Mesothelial cell of epicardium (in vitro differentiated cells): ENCODE measurements at regions not wholly inside any gene's neighbourhood (a gene's known extent, or its start where the extent isn't known, plus 50 kb on each side); places are given as distances from the start of the nearest gene placed in this dataset.
A peak's percentile ranks its signal among the peaks of the same experiment; 100 is the strongest.

Experiments
- DNase-seq, 2 experiments: peaks; one replicate each; pipeline ENCODE4 v3.0.0; 2021; ENCODE audit warnings: low spot score in 2 of 2; ENCODE audit not compliant: unreplicated experiment in 2 of 2
- H3K27ac Mint-ChIP-seq: 2 replicates; pipeline ENCODE4 v1.8.0; 2021; ENCODE audit warnings: mixed read lengths
- H3K27me3 Mint-ChIP-seq: 2 replicates; pipeline ENCODE4 v1.8.0; 2021; ENCODE audit warnings: low read depth, mixed read lengths
- H3K36me3 Mint-ChIP-seq: 2 replicates; pipeline ENCODE4 v1.8.0; 2021; ENCODE audit warnings: mixed read lengths
- H3K4me1 Mint-ChIP-seq: 2 replicates; pipeline ENCODE4 v1.8.0; 2021; ENCODE audit warnings: mixed read lengths
- H3K4me3 Mint-ChIP-seq: 2 replicates; pipeline ENCODE4 v1.8.0; 2021; ENCODE audit warnings: mild to moderate bottlenecking, moderate library complexity, mixed read lengths
- H3K9me3 Mint-ChIP-seq: 2 replicates; pipeline ENCODE4 v1.8.0; 2021; ENCODE audit warnings: mixed read lengths
- TF ChIP-seq, protein P1 (sequence below): fragments of 200-600 bp; sonication (generic); IDR thresholded peaks from one replicate; pipeline ENCODE4 v1.5.0; 2021; ENCODE audit warnings: antibody characterized with exemption; ENCODE audit not compliant: unreplicated experiment

DNA sequence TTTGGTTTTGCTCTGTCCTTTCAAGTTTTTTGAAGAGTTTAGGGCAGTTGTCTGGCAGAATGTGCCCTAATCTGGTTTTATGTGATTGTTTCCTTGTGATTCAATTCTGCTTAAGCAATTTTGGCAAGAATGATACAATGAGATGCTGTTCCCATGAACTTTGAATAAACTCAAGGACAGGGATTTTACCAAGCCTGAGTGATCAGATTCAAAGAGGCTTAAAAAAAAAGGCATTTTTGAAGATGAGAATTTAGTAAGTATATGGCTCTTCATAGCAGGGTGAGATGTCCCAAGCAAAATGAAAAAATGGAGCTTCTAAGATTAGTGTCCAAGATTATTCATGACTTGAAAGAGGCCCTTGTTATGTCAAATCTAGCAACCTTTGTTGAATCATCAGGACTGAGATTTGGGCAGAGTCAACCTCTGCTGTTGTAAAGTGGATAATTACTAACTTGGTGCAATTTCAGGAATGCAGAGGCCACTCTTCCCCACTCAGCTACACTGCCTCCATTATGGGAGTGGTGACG lies 180.6 kb upstream of the NUDT4 start:
- Mint-ChIP-seq H3K27ac (peak overlapping the region; percentile 10), H3K36me3 (peaks cover 5% of the 10 kb centered on the region), H3K4me1 (peaks cover 46% of the 10 kb centered on the region), H3K27me3 (no peaks in the 10 kb centered on the region), H3K9me3 (peaks cover 8% of the 10 kb centered on the region), H3K4me3 (no peak overlapping the region)
- DNase-seq: no peak
- TF ChIP-seq, protein P1, sequence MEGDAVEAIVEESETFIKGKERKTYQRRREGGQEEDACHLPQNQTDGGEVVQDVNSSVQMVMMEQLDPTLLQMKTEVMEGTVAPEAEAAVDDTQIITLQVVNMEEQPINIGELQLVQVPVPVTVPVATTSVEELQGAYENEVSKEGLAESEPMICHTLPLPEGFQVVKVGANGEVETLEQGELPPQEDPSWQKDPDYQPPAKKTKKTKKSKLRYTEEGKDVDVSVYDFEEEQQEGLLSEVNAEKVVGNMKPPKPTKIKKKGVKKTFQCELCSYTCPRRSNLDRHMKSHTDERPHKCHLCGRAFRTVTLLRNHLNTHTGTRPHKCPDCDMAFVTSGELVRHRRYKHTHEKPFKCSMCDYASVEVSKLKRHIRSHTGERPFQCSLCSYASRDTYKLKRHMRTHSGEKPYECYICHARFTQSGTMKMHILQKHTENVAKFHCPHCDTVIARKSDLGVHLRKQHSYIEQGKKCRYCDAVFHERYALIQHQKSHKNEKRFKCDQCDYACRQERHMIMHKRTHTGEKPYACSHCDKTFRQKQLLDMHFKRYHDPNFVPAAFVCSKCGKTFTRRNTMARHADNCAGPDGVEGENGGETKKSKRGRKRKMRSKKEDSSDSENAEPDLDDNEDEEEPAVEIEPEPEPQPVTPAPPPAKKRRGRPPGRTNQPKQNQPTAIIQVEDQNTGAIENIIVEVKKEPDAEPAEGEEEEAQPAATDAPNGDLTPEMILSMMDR: no peak

DNA sequence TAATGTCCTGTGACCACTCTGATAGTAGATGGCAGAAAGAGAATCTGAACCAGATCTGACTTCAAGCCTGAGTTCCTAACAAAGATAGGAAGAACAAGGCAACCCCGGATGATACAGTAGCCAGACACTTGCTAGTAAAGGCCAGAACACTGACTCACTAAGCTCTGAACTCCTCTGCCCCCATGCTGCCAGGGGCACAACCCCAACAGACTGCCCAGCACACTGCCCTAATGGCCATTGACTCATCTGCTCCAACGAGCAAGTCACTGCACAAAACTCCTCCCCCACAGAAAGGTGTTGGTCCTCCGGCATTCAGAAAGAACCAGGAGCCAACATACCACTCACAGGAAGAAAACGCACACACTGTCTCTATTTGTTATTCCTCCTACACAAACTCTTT lies 179.6 kb upstream of the NUDT4 start:
- no peaks in the 10 kb centered on the region for H3K27me3 Mint-ChIP-seq
- TF ChIP-seq, protein P1: no peak
- H3K4me1 Mint-ChIP-seq: peaks cover 51% of the 10 kb centered on the region
- peaks cover 8% of the 10 kb centered on the region for H3K9me3 Mint-ChIP-seq
- no peak overlapping the region for H3K4me3 Mint-ChIP-seq
- H3K36me3 Mint-ChIP-seq: peaks cover 5% of the 10 kb centered on the region
- peak overlapping the region; percentile 28 for H3K27ac Mint-ChIP-seq
- DNase-seq: no peak

DNA sequence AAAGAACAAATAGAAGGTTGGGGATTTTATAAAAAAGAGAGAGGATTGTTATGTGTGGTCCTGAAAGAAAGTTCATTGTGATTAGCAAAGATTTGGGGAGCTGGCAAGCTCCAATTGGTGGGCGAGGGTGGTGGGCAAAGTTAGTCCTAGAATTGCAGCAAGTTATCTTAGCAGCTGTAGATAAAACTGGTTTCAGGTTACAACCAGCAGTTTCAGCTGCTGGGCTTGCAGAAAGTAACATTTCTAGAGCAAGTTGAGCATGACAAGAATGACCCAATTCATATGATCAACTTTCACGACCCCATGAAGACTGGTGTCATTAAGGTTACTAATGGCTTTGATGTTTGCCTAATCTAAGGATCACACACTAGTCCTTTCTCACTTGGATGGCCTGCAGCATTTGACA lies 177.9 kb upstream of the NUDT4 start:
- no peak for DNase-seq
- TF ChIP-seq, protein P1: no peak
- Mint-ChIP-seq H3K27ac (peak overlapping the region; percentile 36), H3K27me3 (no peaks in the 10 kb centered on the region), H3K36me3 (no peaks in the 10 kb centered on the region), H3K4me1 (peaks cover 61% of the 10 kb centered on the region), H3K9me3 (no peaks in the 10 kb centered on the region), H3K4me3 (no peak overlapping the region)

DNA sequence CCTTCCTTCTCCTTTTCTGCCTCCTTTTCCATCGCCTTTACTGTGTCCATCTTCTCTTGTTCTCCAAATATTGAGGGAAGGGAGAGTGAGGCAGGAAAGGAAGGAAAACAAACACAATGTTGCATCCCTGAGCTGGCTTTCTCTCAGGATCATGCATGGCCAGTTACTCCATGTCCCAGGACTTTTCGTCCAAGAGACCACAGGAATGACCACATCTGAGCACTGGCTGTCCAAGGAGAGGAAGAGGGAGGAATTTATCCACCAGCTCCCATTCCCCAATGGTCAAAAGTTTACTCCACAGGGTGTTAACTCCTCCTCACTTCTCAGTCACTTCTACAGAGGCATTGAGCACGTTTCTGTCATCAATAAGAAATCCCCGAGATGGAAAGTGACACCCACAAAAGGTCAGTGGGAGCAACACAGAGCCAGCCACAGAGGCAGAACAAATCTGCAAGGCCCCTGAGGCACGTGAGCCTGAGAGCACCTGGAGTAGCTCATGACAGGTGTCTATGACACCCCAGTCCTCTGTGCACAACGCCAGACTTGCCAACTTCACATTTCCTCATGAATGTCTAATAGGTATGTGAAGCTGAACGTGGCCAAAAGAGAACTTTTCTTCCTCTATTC lies 177.3 kb upstream of the NUDT4 start:
- TF ChIP-seq, protein P1: no peak
- Mint-ChIP-seq H3K9me3 (no peaks in the 10 kb centered on the region), H3K4me1 (peaks cover 61% of the 10 kb centered on the region), H3K27me3 (no peaks in the 10 kb centered on the region), H3K36me3 (no peaks in the 10 kb centered on the region), H3K4me3 (no peak overlapping the region), H3K27ac (no peak overlapping the region)
- no peak for DNase-seq

DNA sequence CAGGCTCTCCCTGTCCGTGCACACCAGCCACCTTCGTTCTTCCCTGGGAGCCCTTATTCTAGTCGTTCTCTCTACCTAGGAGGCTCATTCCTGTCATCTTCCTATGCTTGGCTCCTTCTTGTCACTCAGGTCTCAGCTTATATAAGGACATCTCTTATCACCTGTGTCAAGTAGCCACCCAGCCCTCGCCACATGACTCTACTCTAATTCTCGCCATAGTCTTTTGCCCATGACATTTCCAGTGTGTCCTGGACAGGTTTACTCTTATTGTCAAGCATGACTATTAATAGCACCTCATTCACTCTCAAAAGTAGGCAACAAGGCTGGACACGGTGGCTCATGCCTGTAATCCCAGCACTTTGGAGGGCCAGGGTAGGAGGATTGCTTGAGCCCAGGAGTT lies 175.7 kb upstream of the NUDT4 start:
- Mint-ChIP-seq H3K4me1 (peaks cover 47% of the 10 kb centered on the region), H3K4me3 (no peak overlapping the region), H3K36me3 (no peaks in the 10 kb centered on the region), H3K27ac (no peak overlapping the region), H3K9me3 (no peaks in the 10 kb centered on the region), H3K27me3 (no peaks in the 10 kb centered on the region)
- no peak for DNase-seq
- TF ChIP-seq, protein P1: no peak
